ENCODE measurements at regions not wholly inside any gene's neighbourhood (a gene's known extent, or its start where the extent isn't known, plus 50 kb on each side); places are given as distances from the start of the nearest gene placed in this dataset.

GRCh38 chr2:16031058-16031847 lies 90.9 kb downstream of the MYCN start:
- no peak overlapping the region for H3K27ac ChIP-seq
- H3K27me3 ChIP-seq, result peaks cover 2% of the 10 kb centered on the region
- no peak overlapping the region for H3K4me3 ChIP-seq
- TF ChIP-seq POLR2AphosphoS5 (IDR thresholded peaks at IDR 0.05), result no peak
- TF ChIP-seq CTCF (IDR thresholded peaks at IDR 0.05), result no peak
- no peak for TF ChIP-seq POLR2A (IDR thresholded peaks at IDR 0.05)
- no peak for TF ChIP-seq EP300 (IDR thresholded peaks at IDR 0.05)
- DNase-seq (ENCODE audit: low spot score in 2 of 2), result no peak
- 72% methylated on average over 11 of the region's 11 CpGs for WGBS
- peaks cover 6% of the 10 kb centered on the region for H3K4me1 ChIP-seq
- H3K9me3 ChIP-seq, result no peaks in the 10 kb centered on the region
- no peaks in the 10 kb centered on the region for H3K36me3 ChIP-seq

DNA sequence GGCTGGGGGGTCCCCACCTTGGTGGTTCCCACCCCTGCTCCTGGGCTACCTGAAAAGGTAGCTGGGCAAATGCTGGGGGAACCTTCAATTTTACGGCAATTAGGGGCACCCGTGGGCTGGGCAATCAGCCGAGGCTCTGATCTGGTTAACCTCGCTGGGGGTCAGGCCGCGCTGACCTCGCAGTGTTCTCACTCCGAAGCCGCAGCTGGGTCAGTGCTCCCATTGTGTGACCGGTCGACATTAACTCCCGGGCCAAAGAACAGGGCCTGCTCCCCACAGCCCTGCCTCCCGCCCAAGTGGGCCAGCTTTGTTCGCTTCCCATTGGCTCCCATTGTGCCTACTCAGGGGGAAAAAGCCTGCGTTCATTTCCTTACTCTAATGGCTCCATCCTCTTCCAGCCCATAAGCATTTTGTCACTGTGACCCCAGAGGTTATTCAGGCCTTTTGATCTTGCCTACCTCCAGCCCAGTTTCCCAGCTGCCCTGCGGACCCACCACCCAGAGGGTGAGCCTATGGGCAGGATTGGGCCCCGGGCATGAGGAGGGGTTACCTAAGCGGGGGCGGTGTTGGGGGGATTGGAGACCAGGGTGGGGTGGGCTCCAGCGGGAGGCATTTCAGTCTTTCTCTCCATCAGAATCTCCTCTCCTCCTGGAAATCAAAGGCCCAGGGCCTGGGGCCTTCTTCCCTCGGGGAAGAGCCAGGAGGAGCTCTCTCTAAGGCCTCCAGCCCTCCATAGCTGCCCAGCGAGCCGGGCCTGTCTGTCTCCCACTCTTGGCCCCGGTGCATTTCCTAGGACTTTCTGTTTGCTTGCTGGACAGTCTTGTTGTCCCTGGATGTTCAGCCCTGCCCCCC lies 90.1 kb downstream of the MYCN start:
- H3K9me3 ChIP-seq, result no peaks in the 10 kb centered on the region
- no peak for TF ChIP-seq CTCF (IDR thresholded peaks at IDR 0.05)
- TF ChIP-seq POLR2A (IDR thresholded peaks at IDR 0.05), result no peak
- TF ChIP-seq EP300 (IDR thresholded peaks at IDR 0.05), result no peak
- no peak for TF ChIP-seq POLR2AphosphoS5 (IDR thresholded peaks at IDR 0.05)
- 92% methylated on average over 21 of the region's 24 CpGs for WGBS

DNA sequence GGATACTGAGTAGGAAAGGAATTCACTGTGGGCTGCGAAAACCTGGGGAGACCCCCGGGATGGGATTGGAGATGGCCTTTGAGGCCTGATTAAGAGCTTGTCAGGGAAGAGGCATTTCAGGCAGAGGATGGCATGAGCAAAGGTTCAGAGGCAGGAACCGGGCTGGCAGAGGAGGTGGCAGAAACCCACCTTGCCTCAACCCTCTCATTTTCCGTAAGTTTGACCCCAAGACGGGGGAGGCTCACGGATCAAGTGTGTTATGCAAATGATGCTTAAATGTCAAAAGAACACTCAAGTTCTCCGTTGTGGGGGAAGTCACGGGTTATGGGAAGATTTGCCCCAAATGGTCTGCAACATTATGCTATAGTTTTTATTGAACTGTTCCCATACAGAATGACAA lies 88.3 kb downstream of the MYCN start:
- H3K27ac ChIP-seq, result no peak overlapping the region
- peaks cover 2% of the 10 kb centered on the region for H3K27me3 ChIP-seq
- peaks cover 6% of the 10 kb centered on the region for H3K4me1 ChIP-seq
- TF ChIP-seq CTCF (IDR thresholded peaks at IDR 0.05), result no peak
- TF ChIP-seq POLR2AphosphoS5 (IDR thresholded peaks at IDR 0.05), result no peak
- no peak for TF ChIP-seq POLR2A (IDR thresholded peaks at IDR 0.05)
- TF ChIP-seq EP300 (IDR thresholded peaks at IDR 0.05), result no peak
- H3K36me3 ChIP-seq, result no peaks in the 10 kb centered on the region
- no peaks in the 10 kb centered on the region for H3K9me3 ChIP-seq
- no peak overlapping the region for H3K4me3 ChIP-seq
- whole genome bisulfite sequencing, result 94% methylated on average over 8 of the region's 8 CpGs
- no peak for DNase-seq (ENCODE audit: low spot score in 2 of 2)

More for the DNA sequence above, 90.1 kb downstream of the MYCN start:
- Histone ChIP-seq H3K27ac (no peak overlapping the region), H3K36me3 (no peaks in the 10 kb centered on the region), H3K4me1 (peaks cover 6% of the 10 kb centered on the region), H3K27me3 (peaks cover 2% of the 10 kb centered on the region), H3K4me3 (no peak overlapping the region)
- DNase-seq (ENCODE audit: low spot score in 2 of 2), result no peak

DNA sequence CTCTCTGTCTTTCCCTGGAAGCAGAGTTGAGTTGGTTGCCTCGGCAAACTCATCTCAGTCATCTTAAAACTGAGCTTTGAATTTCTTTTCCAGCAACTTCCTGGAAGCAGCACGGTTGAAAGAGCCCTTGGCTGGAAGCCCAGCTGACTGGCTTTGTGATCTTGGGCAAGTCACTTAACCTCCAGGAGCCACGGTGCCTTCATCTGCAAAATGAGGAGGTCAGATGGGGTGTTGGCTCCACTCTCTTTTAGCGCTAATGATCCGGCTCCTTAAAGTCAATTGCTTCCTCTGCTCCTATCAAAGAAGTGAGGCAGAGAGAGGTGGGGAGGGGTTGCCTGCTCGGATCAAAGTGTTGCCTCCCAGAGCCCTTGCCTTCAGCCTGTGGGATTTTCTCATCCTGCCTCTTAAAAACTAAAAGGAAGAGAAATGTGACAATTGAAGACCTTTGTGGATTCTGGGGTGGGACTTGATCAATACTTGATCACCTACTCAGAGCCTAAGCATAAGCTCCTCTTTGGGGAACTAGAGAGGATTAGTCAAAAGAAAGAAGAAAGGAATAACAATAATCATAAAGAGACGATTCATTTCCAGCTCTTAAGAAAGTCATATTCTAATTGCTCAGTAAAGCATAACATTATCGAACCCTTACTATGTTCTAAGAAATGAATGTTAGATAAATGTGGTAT lies 86.6 kb downstream of the MYCN start:
- no peak overlapping the region for H3K27ac ChIP-seq
- H3K27me3 ChIP-seq, result no peaks in the 10 kb centered on the region
- H3K36me3 ChIP-seq, result no peaks in the 10 kb centered on the region
- no peak overlapping the region for H3K4me3 ChIP-seq
- WGBS, result 58% methylated on average over 8 of the region's 8 CpGs
- TF ChIP-seq POLR2A (IDR thresholded peaks at IDR 0.05), result no peak
- no peak for TF ChIP-seq EP300 (IDR thresholded peaks at IDR 0.05)
- TF ChIP-seq POLR2AphosphoS5 (IDR thresholded peaks at IDR 0.05), result no peak
- DNase-seq (ENCODE audit: low spot score in 2 of 2), result no peak
- peaks cover 6% of the 10 kb centered on the region for H3K4me1 ChIP-seq
- H3K9me3 ChIP-seq, result no peaks in the 10 kb centered on the region

GRCh38 chr2:16025876-16026640 lies 85.7 kb downstream of the MYCN start:
- 79% methylated on average over 17 of the region's 17 CpGs for WGBS
- H3K36me3 ChIP-seq, result no peaks in the 10 kb centered on the region
- no peaks in the 10 kb centered on the region for H3K27me3 ChIP-seq
- DNase-seq (ENCODE audit: low spot score in 2 of 2), result no peak
- no peaks in the 10 kb centered on the region for H3K9me3 ChIP-seq
- no peak overlapping the region for H3K27ac ChIP-seq
- H3K4me1 ChIP-seq, result no peaks in the 10 kb centered on the region
- no peak overlapping the region for H3K4me3 ChIP-seq
- TF ChIP-seq POLR2AphosphoS5 (IDR thresholded peaks at IDR 0.05) (no peak), CTCF (IDR thresholded peaks at IDR 0.05) (no peak)
